ENCODE measurements at regions not wholly inside any gene's neighbourhood (a gene's known extent, or its start where the extent isn't known, plus 50 kb on each side); places are given as distances from the start of the nearest gene placed in this dataset.

DNA sequence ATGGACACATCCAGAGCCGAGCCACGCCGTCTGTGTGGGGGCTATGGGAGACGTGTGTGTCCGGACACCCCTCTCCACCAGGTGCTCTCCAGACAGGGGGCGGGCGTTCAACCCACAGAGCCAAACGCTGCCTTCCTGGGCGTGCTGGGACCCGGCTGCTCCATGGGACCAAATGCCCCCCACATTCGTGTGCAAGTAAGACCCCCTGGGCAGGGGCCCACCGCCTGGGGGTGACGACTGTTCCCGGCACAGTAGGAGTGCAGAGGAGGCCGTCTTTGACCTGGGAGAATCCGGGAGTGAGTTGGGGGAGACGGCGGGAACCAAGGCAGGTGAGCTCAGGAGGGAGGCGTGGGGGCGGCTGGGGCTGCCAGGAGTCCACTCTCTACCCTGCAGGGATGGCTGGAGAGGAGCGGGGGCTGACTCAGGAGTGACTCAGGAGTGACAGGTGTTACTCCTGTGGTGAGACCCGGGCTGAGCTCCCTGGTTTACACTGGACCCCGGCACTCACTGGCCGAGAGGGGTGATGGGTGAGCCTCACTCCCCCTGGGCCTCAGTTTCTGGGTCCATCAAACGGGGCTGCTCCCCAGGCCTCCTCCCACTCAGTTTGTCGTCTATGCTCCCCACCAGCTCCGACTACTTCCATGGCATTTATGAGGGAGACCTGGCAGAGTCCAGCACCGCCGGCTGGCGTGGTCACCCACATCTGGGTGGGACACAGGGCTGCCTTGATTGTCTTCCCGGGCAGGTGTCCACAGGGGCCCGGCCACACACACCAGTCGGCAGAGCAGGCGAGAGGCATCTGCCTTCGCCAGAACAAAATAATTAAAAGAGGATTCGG, 95.0 kb downstream of the MICALL2 start:
- ATAC-seq: no peak

DNA sequence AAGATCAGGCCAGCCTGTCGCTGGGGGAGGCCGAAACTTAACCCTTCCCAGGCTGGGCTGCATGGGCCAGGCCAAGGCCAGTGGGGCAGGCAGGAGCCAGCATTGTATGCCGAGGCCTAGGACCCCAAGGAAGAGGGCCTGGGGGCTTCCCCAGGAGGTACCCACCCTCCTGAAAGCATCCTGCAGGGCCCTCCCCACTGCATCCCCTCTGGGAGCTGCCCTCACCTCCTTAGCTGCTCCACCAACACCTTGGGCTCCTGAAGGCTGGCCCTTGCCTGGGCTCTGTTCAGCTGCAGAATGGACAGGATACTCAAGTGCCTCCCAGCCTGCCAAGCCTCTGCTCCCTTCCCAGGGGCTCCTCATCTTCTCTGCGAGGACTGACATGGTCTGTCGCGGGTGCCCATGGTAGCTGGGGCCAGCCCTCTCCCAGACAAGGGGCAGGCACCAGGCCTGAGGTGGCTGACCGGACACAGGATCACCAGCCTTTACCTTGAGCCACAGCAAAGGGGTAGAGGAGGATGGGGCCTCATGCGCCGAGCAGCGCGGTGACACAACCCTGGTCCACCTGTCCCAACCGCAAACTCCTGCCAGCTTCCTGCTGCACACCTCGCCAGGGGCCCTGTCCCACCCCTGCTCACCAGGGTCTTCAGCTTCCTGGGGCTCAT, 94.2 kb downstream of the MICALL2 start:
- no peak for ATAC-seq
- TF ChIP-seq ISL1 (CRISPR knock-in tag; IDR thresholded peaks at IDR 0.05) (no peak), SNAI2 (CRISPR knock-in tag; IDR thresholded peaks at IDR 0.05) (no peak), PPARA (CRISPR knock-in tag; IDR thresholded peaks at IDR 0.05; ENCODE audit: borderline replicate concordance) (no peak), ZFP3 (CRISPR knock-in tag; IDR thresholded peaks at IDR 0.05) (no peak), BACH2 (CRISPR knock-in tag; IDR thresholded peaks at IDR 0.05; ENCODE audit: borderline replicate concordance) (no peak), ZNF70 (CRISPR knock-in tag; IDR thresholded peaks at IDR 0.05) (no peak), ZC3H10 (CRISPR knock-in tag; IDR thresholded peaks at IDR 0.05) (no peak), ESRRG (CRISPR knock-in tag; IDR thresholded peaks at IDR 0.05) (no peak), GLIS3 (CRISPR knock-in tag; IDR thresholded peaks at IDR 0.05) (no peak), ZNF8 (CRISPR knock-in tag; IDR thresholded peaks at IDR 0.05) (no peak), CSDC2 (CRISPR knock-in tag; IDR thresholded peaks at IDR 0.05) (no peak)
- TF ChIP-seq, protein P1, sequence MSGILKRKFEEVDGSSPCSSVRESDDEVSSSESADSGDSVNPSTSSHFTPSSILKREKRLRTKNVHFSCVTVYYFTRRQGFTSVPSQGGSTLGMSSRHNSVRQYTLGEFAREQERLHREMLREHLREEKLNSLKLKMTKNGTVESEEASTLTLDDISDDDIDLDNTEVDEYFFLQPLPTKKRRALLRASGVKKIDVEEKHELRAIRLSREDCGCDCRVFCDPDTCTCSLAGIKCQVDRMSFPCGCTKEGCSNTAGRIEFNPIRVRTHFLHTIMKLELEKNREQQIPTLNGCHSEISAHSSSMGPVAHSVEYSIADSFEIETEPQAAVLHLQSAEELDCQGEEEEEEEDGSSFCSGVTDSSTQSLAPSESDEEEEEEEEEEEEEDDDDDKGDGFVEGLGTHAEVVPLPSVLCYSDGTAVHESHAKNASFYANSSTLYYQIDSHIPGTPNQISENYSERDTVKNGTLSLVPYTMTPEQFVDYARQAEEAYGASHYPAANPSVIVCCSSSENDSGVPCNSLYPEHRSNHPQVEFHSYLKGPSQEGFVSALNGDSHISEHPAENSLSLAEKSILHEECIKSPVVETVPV (CRISPR knock-in tag; IDR thresholded peaks at IDR 0.05): no peak
- TF ChIP-seq, protein P2, sequence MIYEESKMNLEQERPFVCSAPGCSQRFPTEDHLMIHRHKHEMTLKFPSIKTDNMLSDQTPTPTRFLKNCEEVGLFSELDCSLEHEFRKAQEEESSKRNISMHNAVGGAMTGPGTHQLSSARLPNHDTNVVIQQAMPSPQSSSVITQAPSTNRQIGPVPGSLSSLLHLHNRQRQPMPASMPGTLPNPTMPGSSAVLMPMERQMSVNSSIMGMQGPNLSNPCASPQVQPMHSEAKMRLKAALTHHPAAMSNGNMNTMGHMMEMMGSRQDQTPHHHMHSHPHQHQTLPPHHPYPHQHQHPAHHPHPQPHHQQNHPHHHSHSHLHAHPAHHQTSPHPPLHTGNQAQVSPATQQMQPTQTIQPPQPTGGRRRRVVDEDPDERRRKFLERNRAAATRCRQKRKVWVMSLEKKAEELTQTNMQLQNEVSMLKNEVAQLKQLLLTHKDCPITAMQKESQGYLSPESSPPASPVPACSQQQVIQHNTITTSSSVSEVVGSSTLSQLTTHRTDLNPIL (CRISPR knock-in tag; IDR thresholded peaks at IDR 0.05; ENCODE audit: low read depth): no peak
- TF ChIP-seq, protein P3, sequence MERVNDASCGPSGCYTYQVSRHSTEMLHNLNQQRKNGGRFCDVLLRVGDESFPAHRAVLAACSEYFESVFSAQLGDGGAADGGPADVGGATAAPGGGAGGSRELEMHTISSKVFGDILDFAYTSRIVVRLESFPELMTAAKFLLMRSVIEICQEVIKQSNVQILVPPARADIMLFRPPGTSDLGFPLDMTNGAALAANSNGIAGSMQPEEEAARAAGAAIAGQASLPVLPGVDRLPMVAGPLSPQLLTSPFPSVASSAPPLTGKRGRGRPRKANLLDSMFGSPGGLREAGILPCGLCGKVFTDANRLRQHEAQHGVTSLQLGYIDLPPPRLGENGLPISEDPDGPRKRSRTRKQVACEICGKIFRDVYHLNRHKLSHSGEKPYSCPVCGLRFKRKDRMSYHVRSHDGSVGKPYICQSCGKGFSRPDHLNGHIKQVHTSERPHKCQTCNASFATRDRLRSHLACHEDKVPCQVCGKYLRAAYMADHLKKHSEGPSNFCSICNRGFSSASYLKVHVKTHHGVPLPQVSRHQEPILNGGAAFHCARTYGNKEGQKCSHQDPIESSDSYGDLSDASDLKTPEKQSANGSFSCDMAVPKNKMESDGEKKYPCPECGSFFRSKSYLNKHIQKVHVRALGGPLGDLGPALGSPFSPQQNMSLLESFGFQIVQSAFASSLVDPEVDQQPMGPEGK (CRISPR knock-in tag; IDR thresholded peaks at IDR 0.05; ENCODE audit: borderline replicate concordance): no peak

More for the DNA sequence above, 95.0 kb downstream of the MICALL2 start:
- TF ChIP-seq ESRRG (CRISPR knock-in tag; IDR thresholded peaks at IDR 0.05) (no peak), ZNF70 (CRISPR knock-in tag; IDR thresholded peaks at IDR 0.05) (no peak), ZFP30 (CRISPR knock-in tag; IDR thresholded peaks at IDR 0.05) (no peak), TCF4 (CRISPR knock-in tag; IDR thresholded peaks at IDR 0.05; ENCODE audit: borderline replicate concordance) (no peak), ZNF8 (CRISPR knock-in tag; IDR thresholded peaks at IDR 0.05) (no peak), ISL1 (CRISPR knock-in tag; IDR thresholded peaks at IDR 0.05) (no peak), PPARA (CRISPR knock-in tag; IDR thresholded peaks at IDR 0.05; ENCODE audit: borderline replicate concordance) (no peak), SNAI2 (CRISPR knock-in tag; IDR thresholded peaks at IDR 0.05) (no peak)

DNA sequence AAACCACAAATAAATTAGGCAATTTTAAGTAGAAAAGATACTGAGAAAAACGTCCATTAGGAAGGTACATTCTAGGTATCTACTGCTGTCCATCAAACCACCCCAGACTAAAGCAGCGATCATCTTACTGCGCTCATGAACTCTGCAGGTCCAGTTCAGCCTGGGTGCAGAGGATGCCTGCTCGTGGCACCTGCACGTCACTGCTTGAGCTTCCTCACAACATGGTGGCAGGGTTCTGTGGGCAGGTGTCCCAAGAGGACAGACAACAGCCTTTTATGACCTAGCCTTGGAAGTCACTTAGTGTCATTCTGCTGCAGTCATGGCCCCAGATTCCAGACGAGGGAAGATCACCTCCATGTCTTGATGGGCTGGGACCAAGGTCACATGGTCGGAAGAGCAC, 93.4 kb downstream of the MICALL2 start:
- no peak for ATAC-seq
- TF ChIP-seq SNAI2 (CRISPR knock-in tag; IDR thresholded peaks at IDR 0.05) (no peak), PPARA (CRISPR knock-in tag; IDR thresholded peaks at IDR 0.05; ENCODE audit: borderline replicate concordance) (no peak), ZNF565 (CRISPR knock-in tag; conservative IDR thresholded peaks at IDR 0.05; ENCODE audit: low read depth) (peak; percentile 95)

DNA sequence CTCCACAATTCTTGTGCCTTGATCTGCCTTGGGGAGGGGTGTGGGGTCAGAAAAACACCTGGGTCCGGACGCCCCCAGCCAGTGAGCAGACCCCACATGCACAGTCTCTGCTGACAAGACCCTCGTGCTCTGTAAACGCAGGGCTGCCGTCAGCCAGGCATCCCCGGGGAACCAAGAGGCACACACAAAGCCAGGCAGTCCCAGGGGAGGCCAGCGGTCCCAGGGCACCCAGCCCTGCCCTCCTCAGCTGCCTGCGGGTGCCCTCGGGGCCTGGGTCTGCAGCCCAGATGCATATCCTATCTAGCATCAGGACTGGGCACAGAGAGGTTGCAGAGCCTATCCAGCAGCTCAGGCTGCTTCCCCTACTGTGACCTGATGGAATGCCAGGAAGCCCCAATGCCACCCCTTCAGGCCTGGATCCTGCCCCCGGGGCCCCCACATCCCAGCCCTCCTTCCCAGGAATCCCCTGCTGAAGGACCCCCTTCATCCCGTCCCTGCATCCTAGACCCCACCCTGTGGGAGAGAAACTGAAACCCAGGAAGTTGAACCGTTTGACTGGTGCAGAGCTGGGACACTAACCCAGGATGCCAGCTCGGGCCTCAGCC, 92.4 kb downstream of the MICALL2 start:
- TF ChIP-seq CSDC2 (CRISPR knock-in tag; IDR thresholded peaks at IDR 0.05) (no peak), ARNTL (CRISPR knock-in tag; IDR thresholded peaks at IDR 0.05; ENCODE audit: borderline replicate concordance, low read depth) (no peak), ZC3H10 (CRISPR knock-in tag; IDR thresholded peaks at IDR 0.05) (no peak), POU6F1 (CRISPR knock-in tag; IDR thresholded peaks at IDR 0.05; ENCODE audit: borderline replicate concordance, low read depth) (no peak), ZNF8 (CRISPR knock-in tag; IDR thresholded peaks at IDR 0.05) (no peak)
- TF ChIP-seq, protein P3 (CRISPR knock-in tag; IDR thresholded peaks at IDR 0.05; ENCODE audit: borderline replicate concordance): no peak
- ATAC-seq: peak; percentile 23

Measured in SK-N-SH treated with all-trans-retinoic acid at 6 μM for 48 hours (cell line).